Parathyroid adenoma (tissue), 2 donors: ENCODE measurements at regions not wholly inside any gene's neighbourhood (a gene's known extent, or its start where the extent isn't known, plus 50 kb on each side); places are given as distances from the start of the nearest gene placed in this dataset.

Experiments
- H2AFZ ChIP-seq: fragments of 300-600 bp; sonication (generic); one replicate; pipeline ENCODE4 v1.7.0; 2017; ENCODE audit warnings: antibody characterized with exemption, mild to moderate bottlenecking
- H3K27ac ChIP-seq: fragments of 300-600 bp; sonication (generic); one replicate; pipeline ENCODE4 v1.7.0; 2017
- H3K27me3 ChIP-seq: fragments of 300-600 bp; sonication (generic); one replicate; pipeline ENCODE4 v1.7.0; 2017; ENCODE audit warnings: low read length; ENCODE audit not compliant: control insufficient read depth, insufficient read depth
- H3K36me3 ChIP-seq: fragments of 300-600 bp; sonication (generic); one replicate; pipeline ENCODE4 v1.7.0; 2017; ENCODE audit warnings: low read length; ENCODE audit not compliant: control insufficient read depth, insufficient read depth
- H3K4me1 ChIP-seq: fragments of 300-600 bp; sonication (generic); one replicate; pipeline ENCODE4 v1.7.0; 2017; ENCODE audit warnings: control low read depth
- H3K4me2 ChIP-seq: fragments of 300-600 bp; sonication (generic); one replicate; pipeline ENCODE4 v1.7.0; 2017; ENCODE audit warnings: low read length
- H3K4me3 ChIP-seq: fragments of 300-600 bp; sonication (generic); one replicate; pipeline ENCODE4 v1.7.0; 2017; ENCODE audit warnings: low read depth, low read length
- H3K79me2 ChIP-seq: fragments of 300-600 bp; sonication (generic); one replicate; pipeline ENCODE4 v1.7.0; 2017; ENCODE audit warnings: control low read depth
- H3K9ac ChIP-seq: fragments of 300-600 bp; sonication (generic); one replicate; pipeline ENCODE4 v1.7.0; 2017; ENCODE audit warnings: mild to moderate bottlenecking
- H3K9me3 ChIP-seq: fragments of 300-600 bp; sonication (generic); one replicate; pipeline ENCODE4 v1.7.0; 2017; ENCODE audit warnings: low read length; ENCODE audit not compliant: control insufficient read depth
- CTCF ChIP-seq: fragments of 300-600 bp; sonication (generic); IDR thresholded peaks from one replicate; pipeline ENCODE4 v1.7.0; 2017; ENCODE audit warnings: antibody characterized with exemption, mild to moderate bottlenecking
- donor health status: primary hyperparathyroidism.

DNA sequence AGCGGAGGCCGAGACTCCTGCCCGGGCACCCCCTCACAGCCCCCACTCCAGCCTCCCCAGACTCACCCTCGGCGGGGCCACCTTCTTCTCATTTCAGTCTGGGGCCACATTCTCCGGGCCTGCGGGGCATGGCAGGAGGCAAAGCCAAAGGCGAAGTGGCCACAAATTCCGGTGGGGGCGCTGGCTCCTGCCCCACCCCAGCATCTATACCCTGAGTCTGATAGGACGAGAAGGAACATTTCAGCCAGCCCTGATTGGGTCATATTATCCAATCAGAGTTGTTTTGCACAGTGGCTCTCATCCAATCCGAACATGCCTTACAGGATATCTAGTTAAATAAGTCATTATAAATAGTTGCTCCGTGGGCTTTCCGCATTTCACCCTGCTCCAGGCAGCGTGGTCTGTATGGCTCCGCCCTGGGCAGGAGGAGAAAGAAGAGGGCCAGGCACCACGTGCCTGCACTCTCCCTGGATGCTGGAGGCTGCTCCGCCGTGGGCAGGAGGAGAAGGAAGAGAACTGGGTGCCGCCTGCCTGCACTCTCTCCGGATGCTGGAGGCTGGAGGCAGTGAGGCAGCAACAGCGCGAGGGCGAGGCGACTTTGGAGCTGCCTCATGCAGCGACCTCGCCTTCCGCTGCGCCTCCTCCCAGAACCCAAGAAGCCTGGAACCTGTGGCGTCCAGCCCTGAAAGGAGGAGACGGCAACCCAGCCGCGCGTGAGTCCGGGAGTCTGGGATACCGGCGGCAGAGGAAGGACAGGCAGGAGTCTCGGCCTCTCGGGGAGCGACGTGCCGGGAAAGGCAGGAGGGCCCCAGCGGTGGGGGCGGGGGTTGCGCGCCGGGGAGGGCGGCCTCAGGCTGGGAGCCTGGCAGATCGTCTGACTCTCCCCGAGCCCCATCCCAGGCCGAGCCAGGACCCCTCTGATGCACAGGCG is 162.9 kb downstream of the ZNF33B start:
- no peaks in the 10 kb centered on the region for H3K36me3 ChIP-seq
- H3K27ac ChIP-seq = no peak overlapping the region
- H3K4me1 ChIP-seq = no peaks in the 10 kb centered on the region
- no peak for TF ChIP-seq CTCF
- H3K9ac ChIP-seq = no peak overlapping the region
- peak overlapping the region; percentile 59 for H3K4me3 ChIP-seq
- no peaks in the 10 kb centered on the region for H3K9me3 ChIP-seq
- H2AFZ ChIP-seq = no peak overlapping the region
- H3K79me2 ChIP-seq = no peaks in the 10 kb centered on the region
- peak overlapping the region; percentile 56 for H3K4me2 ChIP-seq
- H3K27me3 ChIP-seq = no peaks in the 10 kb centered on the region

- no peak overlapping the region for H3K4me3 ChIP-seq
- no peak overlapping the region for H3K4me2 ChIP-seq
- TF ChIP-seq CTCF = no peak
- H2AFZ ChIP-seq = no peak overlapping the region
- H3K9ac ChIP-seq = no peak overlapping the region
- no peaks in the 10 kb centered on the region for H3K79me2 ChIP-seq
- H3K4me1 ChIP-seq = no peaks in the 10 kb centered on the region
- H3K27ac ChIP-seq = no peak overlapping the region
- H3K27me3 ChIP-seq = no peaks in the 10 kb centered on the region
- no peaks in the 10 kb centered on the region for H3K9me3 ChIP-seq
- no peaks in the 10 kb centered on the region for H3K36me3 ChIP-seq
These were observed 184.1 kb downstream of the ZNF33B start for GRCh38 chr10:42454313-42454712.

DNA sequence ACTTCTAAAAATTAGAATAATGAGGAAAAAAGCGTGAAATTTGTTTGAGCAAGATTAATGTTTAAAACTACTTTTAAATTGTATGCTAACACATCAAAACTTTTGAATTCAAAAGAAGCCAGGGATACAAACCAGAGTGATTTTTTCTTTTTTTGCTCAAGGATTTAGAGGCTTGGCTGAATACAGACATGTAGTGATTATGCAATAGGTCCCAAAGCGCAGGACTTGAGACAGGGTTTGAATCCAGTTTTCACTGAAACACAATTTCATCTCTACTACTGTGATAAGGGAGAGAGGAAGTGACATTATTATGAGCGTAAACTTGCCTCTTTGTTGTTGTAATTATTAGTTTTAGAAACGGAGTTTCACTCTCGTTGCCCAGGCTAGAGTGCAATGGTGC is 207.3 kb downstream of the ZNF33B start:
- Histone ChIP-seq H2AFZ (no peak overlapping the region), H3K27ac (no peak overlapping the region), H3K4me2 (no peak overlapping the region), H3K4me1 (no peaks in the 10 kb centered on the region), H3K4me3 (no peak overlapping the region), H3K36me3 (no peaks in the 10 kb centered on the region), H3K9ac (no peak overlapping the region), H3K79me2 (no peaks in the 10 kb centered on the region), H3K27me3 (no peaks in the 10 kb centered on the region), H3K9me3 (no peaks in the 10 kb centered on the region)
- no peak for TF ChIP-seq CTCF

DNA sequence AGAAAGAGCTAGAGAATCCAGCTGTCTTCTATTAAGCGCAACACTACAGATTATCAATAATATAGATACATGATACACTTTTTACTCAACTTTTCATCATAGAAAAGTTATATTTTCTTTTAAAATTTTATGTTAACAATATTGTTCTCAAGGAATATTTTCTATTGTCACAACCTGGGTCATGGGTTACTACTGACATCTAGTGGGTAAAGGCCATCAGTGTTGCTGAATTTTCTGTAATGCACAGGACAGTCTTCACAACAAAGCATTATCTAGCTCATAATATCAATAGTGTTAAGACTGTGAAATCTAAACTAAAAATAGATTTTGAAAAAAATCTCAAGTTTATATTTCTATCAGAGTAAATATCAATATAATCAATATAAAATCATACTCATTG is 209.8 kb downstream of the ZNF33B start:
- H2AFZ ChIP-seq = no peak overlapping the region
- no peaks in the 10 kb centered on the region for H3K9me3 ChIP-seq
- H3K4me3 ChIP-seq = no peak overlapping the region
- H3K4me1 ChIP-seq = no peaks in the 10 kb centered on the region
- H3K36me3 ChIP-seq = no peaks in the 10 kb centered on the region
- no peak overlapping the region for H3K27ac ChIP-seq
- H3K4me2 ChIP-seq = no peak overlapping the region
- no peak overlapping the region for H3K9ac ChIP-seq
- no peaks in the 10 kb centered on the region for H3K27me3 ChIP-seq
- H3K79me2 ChIP-seq = no peaks in the 10 kb centered on the region
- peak; percentile 19 for TF ChIP-seq CTCF

DNA sequence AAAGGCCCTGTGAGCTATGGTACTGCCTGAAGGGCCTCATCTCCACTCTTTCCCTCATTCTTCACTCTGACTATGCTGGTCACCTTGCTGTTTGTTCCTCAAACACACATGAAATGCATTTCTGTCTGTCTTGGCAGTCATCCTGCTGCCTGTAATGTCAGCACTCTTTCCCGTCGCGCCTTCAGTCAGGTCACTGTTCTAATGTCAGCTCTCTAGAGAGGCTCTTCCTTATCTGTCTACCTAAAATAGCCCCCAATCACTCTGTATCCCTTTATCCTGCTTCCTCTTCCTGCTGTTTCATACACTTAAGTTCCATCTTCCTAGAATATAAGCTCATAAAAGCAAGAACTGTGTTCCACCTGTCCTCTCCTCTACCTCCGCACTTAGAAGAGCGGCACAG is 215.5 kb downstream of the ZNF33B start:
- H3K79me2 ChIP-seq = no peaks in the 10 kb centered on the region
- H3K4me1 ChIP-seq = peaks cover 6% of the 10 kb centered on the region
- no peak overlapping the region for H3K27ac ChIP-seq
- H3K9me3 ChIP-seq = no peaks in the 10 kb centered on the region
- H3K9ac ChIP-seq = no peak overlapping the region
- no peak overlapping the region for H3K4me3 ChIP-seq
- no peaks in the 10 kb centered on the region for H3K27me3 ChIP-seq
- no peak for TF ChIP-seq CTCF
- no peak overlapping the region for H3K4me2 ChIP-seq
- no peaks in the 10 kb centered on the region for H3K36me3 ChIP-seq
- no peak overlapping the region for H2AFZ ChIP-seq
